AG09309 (cell line): ENCODE measurements at regions not wholly inside any gene's neighbourhood (a gene's known extent, or its start where the extent isn't known, plus 50 kb on each side); places are given as distances from the start of the nearest gene placed in this dataset.

ENCODE experiments used
- DNase-seq: peaks from one replicate; pipeline ENCODE4 v3.0.0-alpha.2; 2010; ENCODE audit warnings: low read depth
- H3K4me3 ChIP-seq: 2 replicates; pipeline ENCODE4 v1.5.1; 2011; ENCODE audit warnings: mild to moderate bottlenecking, low read depth, low read length, moderate library complexity; ENCODE audit not compliant: control insufficient read depth
- CTCF ChIP-seq: IDR thresholded peaks from 2 replicates; pipeline ENCODE4 v1.5.1; 2011; ENCODE audit warnings: mild to moderate bottlenecking, low read depth, low read length, inconsistent platforms; ENCODE audit not compliant: insufficient read depth, control insufficient read depth; ENCODE audit errors: missing control alignments

GRCh38 chr2:23280401-23280800, 104.6 kb upstream of the KLHL29 start:
- no peak for DNase-seq
- no peak for TF ChIP-seq CTCF
- H3K4me3 ChIP-seq = no peak overlapping the region

DNA sequence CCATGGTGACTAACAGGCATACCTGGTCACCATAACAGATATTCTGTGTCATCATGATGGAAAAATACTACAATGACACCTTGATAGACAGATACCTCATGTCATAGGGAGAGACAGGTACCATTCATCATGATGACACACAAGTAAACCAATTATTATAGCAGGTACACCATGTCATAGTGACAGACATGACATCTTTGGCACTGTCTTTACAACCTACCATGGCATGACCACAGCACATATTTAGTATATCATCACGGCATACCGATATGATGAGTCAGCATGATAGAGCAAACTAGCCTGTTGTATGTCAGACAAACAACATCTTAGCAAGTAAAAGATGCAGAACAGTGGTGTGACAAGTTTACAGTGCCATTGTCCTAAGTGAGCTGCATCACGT, 101.3 kb upstream of the KLHL29 start:
- DNase-seq = no peak
- no peak for TF ChIP-seq CTCF
- H3K4me3 ChIP-seq = no peak overlapping the region

DNA sequence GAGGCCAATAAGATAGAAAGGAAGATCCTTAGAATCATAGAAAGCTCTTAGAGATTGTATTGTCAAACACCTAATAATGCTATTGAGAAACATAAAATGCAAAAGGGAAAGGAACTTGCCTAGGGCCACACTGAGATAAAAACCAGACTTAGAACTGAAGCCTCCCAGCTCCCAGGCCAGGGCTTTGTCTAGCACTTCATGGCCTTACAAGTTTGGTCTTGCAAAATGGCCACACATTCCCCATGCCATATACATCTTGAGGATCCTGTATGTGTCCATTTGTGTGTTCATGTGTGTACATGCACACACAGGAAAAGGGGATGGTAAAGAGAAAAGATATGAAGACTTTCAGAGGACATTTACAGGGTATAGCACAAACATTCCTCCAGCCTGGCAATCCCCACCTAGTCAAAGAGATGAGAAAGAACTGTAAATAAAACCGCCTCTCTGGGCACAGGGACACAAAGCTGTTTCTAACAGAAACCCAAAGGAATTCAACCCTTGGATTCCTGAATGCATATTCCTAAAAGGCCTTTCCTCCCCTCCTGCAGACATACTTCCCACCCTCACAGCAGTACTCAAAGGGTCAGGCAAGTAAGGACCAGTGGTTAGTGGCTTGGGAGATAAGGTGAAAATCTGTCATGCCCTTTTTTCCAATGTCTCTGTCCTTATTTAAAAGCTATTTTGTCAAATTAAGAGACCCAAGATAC, 99.7 kb upstream of the KLHL29 start:
- no peak overlapping the region for H3K4me3 ChIP-seq
- no peak for DNase-seq
- TF ChIP-seq CTCF = no peak

- no peak for DNase-seq
- H3K4me3 ChIP-seq = no peak overlapping the region
- no peak for TF ChIP-seq CTCF
Observed at GRCh38 chr2:23286031-23286757, 98.8 kb upstream of the KLHL29 start.

GRCh38 chr2:23286758-23287704, 97.9 kb upstream of the KLHL29 start:
- TF ChIP-seq CTCF = no peak
- H3K4me3 ChIP-seq = no peak overlapping the region
- peak; percentile 56 for DNase-seq

DNA sequence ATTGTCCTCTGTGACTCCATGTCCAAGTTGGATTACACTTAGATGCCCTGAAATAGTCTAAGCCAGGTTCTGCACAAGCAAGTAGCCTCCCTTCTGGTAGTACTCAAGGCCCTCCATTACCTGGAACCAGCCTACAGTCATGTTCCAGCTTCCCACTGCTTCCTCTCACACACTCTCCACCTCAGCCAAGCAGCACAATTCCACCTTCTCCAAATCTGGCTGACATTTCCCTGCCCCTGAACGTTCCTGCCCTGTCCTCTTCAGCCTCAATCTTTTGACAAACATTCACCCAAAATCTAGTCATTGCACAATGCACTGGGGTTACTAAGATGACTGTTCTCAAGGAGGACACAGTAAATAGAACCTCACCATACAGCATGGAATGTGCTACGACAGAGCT, 95.3 kb upstream of the KLHL29 start:
- H3K4me3 ChIP-seq = no peak overlapping the region
- no peak for DNase-seq
- TF ChIP-seq CTCF = no peak
